HG02938 (cell line): ENCODE measurements at regions not wholly inside any gene's neighbourhood (a gene's known extent, or its start where the extent isn't known, plus 50 kb on each side); places are given as distances from the start of the nearest gene placed in this dataset.

Experiments used
- ATAC-seq: cut with Tn5 transposase; IDR thresholded peaks from one replicate; pipeline ENCODE4 v1.9.1; 2021; ENCODE audit warnings: mild to moderate bottlenecking, moderate library complexity; ENCODE audit not compliant: unreplicated experiment

- no peak for ATAC-seq
These were observed 73.1 kb upstream of the KCNA4 start for GRCh38 chr11:30089921-30090320.

- no peak for ATAC-seq
These were observed 74.4 kb upstream of the KCNA4 start for GRCh38 chr11:30091246-30091645.

- ATAC-seq = peak; percentile 66
These were observed 74.9 kb upstream of the KCNA4 start for GRCh38 chr11:30091737-30092136.

- ATAC-seq = no peak
These were observed 75.7 kb upstream of the KCNA4 start for GRCh38 chr11:30092518-30092917.

GRCh38 chr11:30100495-30100894 is 83.7 kb upstream of the KCNA4 start:
- no peak for ATAC-seq

GRCh38 chr11:30106222-30107181 is 89.7 kb upstream of the KCNA4 start:
- ATAC-seq = no peak

GRCh38 chr11:30107899-30108298 is 91.1 kb upstream of the KCNA4 start:
- ATAC-seq = no peak

- ATAC-seq = no peak
These were observed 92.9 kb upstream of the KCNA4 start for GRCh38 chr11:30109774-30110173.

GRCh38 chr11:30110691-30111090 is 93.9 kb upstream of the KCNA4 start:
- no peak for ATAC-seq

GRCh38 chr11:30111786-30112185 is 95.0 kb upstream of the KCNA4 start:
- no peak for ATAC-seq

GRCh38 chr11:30113326-30113898 is 96.6 kb upstream of the KCNA4 start:
- no peak for ATAC-seq

GRCh38 chr11:30116512-30116911 is 99.7 kb upstream of the KCNA4 start:
- no peak for ATAC-seq

- no peak for ATAC-seq
These were observed 103.3 kb upstream of the KCNA4 start for GRCh38 chr11:30120045-30120589.

GRCh38 chr11:30125456-30125855 is 105.4 kb upstream of the FSHB start:
- no peak for ATAC-seq

GRCh38 chr11:30128269-30128932 is 102.4 kb upstream of the FSHB start:
- ATAC-seq = no peak

- peak; percentile 70 for ATAC-seq
These were observed 99.3 kb upstream of the FSHB start for GRCh38 chr11:30131535-30131934.

- ATAC-seq = no peak
These were observed 97.5 kb upstream of the FSHB start for GRCh38 chr11:30133281-30133680.

- no peak for ATAC-seq
These were observed 87.6 kb upstream of the FSHB start for GRCh38 chr11:30143098-30143705.

- ATAC-seq = no peak
These were observed 83.5 kb upstream of the FSHB start for GRCh38 chr11:30147293-30147692.

- ATAC-seq = no peak
These were observed 80.8 kb upstream of the FSHB start for GRCh38 chr11:30149998-30150397.

GRCh38 chr11:30150425-30150824 is 80.4 kb upstream of the FSHB start:
- no peak for ATAC-seq
